IPS-NIHi11 (cell line): ENCODE measurements at regions not wholly inside any gene's neighbourhood (a gene's known extent, or its start where the extent isn't known, plus 50 kb on each side); places are given as distances from the start of the nearest gene placed in this dataset.
"Not testable (repeated sequence)": the region's sequence is repeated elsewhere in the genome, so short reads cannot be mapped to it uniquely, and the experiment has no call there.

Experiments used
- DNase-seq: peaks from one replicate; pipeline ENCODE4 v3.0.0; 2012; ENCODE audit warnings: mixed read lengths, low spot score

DNA sequence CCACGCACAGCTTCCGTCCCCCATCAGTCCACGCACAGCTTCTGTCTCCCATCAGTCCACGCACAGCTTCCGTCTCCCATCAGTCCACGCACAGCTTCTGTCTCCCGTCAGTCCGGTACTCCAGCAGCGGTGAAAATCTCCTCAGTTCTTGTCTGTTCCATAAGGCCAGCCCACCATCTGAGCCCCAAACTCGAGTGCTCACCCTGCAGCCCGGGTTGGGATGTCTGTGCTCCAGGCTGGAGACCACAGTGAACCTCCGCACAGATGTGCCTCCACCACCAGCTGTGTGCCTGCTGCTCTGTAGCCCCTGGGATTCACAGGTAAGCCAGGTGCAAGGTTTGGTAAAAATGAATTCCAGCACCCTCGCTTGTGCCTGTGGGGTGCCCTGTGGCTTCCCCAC, 258.6 kb downstream of the NPHP4 start:
- DNase-seq: no peak

DNA sequence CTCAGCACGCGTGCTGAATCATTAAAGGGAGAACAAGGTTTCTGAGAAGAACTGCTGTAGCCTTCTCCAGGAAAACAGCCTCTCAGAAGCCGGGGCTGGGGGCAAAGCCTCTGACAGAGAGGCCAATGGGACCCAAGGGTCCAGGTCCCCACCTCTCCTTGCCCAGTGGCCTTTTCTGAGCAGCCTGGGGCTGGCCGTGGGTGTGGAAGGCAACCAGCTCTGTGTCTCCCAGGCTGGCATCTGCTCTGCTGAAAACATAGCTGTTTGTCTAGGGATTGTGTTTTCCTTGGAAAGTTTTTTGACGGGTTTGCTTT, 261.2 kb downstream of the NPHP4 start:
- DNase-seq: no peak

DNA sequence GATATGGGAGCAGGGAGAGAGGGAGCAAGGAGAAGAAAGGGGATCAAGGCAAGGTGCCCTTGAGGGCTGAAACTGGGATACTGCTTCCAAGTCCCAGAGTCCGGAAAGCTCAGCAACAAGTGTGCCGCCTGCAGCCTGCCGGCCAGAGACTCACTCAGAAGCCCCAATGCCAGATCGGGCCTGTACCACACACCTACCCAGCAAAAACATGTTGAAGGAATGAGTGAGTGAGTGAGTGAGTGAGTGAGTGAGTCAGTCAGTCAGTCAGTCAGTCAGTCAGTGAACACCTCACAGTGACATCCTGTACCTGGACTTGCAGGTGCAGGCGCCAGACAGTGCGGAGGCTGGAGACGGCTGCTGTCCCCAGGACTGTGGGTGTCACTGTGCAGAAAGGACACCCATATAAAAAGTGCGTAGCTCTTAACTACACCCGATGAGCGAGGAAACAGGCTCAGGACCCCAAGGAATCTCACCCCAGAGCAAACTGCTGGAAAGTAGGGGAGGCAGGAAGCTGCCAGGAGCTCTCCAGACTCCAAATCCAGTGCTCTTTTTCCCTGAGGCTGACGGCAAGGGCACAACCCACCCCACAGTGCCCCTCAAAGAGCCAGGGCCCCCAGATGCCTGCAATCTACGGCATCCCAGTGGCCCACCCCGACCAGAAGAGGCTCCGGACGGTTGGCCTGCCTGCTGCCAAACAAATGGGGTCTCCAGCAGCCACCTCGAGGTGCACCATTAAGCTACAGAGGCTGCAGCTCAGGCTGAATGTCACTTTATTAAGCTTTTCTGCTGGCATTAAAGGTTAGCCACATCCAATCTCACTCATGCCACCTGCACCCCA, 261.7 kb downstream of the NPHP4 start:
- DNase-seq: no peak

DNA sequence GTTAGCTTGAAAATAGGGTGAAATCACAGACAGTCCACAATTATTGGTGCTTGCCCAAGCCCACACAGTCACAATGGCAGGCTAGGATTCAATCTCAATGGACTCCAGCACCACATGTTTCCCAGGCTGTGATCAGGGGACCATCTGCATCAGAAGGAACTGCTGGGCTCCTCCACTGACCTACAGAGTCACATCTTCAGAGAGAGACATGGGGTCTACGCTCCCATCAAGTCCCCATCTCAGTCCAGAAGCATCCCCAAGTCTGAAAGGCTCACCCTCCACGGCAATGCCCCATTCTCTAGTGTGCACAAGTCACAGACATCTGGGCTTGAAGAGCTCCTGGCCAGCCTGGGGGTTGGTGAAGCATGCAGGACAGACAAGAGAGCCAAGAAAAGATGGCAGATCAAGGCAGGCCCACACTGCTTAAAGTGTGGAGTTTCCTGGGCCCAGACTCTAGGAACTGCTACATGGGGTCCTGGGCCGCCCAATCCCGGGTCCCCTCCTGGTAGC, 262.5 kb downstream of the NPHP4 start:
- no peak for DNase-seq

DNA sequence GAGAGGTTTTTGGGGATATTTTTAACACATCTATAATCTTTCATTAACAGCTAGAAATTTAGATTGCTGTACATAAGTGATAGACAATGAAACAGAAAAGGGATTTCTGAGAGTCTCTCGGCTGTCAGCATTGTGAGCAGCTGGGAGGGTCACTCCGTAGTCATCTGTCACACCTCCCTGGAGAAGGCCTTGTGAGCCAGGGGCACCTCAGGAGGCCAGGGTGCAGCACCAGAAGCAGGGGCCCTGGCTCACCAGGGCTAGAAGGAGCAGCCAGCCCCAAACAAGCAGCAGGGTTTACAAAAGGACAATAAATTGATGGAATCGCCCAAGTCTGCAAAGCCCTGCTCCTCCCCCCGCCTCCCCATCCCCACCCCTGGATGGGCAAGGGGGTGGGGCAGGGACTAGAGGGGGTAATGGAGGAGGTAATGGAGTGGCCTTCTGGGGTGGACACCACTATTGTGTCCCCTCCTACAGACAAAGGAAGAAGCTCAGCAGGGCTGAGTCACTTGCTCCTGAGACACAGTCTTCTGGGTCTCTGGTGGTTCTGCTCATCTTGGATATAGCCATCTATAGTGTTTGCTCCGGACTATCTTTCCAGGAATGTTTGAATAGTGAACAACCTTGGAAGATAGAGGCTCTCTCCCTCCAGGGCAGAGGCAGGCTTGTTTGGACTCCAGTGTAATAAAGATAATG, 263.4 kb downstream of the NPHP4 start:
- no peak for DNase-seq

DNA sequence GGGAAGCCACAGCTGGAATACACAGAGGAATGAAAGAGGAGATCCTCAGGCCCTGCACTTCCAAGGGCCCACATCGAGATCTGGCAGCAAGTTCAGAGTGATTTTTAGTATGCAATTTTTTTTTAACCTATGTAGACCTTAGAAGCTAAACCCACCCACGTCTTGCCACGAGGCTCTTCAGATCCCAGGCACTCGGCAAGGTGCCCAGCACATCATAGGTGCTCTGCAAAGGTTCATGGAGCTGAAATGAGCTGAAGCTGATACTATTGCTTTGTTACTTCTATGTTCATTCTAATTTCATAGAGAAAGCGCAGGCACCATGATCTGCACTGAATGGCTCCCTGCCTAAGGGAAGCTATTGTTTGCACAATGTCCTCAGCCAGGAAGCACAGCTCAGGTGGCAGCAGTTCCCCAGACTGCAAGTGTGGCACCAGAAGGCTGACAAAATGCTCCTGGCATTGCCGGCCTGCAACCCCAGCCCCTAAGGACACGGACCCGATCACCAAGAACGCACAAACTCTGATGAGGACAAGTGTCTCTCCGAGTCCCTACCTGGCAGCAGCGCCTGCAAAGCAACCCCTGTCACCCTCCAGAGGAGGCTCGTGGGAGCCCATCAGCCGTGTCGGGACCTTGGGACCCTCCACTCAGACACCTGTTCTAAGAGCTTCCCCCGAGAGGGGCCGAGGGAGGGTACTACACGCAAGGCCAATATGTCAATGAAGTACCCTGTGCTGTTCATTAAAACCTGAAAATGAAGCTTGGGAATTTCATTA, 264.2 kb downstream of the NPHP4 start:
- no peak for DNase-seq

DNA sequence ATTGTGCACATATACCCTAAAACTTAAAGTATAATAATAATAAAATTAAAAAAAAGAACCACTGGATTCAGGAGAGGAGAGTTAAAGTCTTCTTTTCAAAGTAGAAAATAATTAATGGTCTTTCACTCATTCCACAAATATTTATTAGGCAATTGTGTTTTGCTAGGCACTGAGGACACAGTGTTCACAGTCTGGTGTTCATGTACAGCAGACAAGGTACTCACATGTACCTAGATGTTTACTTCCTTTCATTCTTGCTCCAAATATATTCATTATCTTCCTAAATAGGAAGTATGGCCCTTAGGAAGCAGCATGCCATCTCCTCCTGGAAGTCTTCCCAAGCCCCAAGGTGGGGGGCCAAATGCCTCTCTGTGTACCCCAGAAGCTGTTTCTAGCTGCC, 265.0 kb downstream of the NPHP4 start:
- DNase-seq: no peak

DNA sequence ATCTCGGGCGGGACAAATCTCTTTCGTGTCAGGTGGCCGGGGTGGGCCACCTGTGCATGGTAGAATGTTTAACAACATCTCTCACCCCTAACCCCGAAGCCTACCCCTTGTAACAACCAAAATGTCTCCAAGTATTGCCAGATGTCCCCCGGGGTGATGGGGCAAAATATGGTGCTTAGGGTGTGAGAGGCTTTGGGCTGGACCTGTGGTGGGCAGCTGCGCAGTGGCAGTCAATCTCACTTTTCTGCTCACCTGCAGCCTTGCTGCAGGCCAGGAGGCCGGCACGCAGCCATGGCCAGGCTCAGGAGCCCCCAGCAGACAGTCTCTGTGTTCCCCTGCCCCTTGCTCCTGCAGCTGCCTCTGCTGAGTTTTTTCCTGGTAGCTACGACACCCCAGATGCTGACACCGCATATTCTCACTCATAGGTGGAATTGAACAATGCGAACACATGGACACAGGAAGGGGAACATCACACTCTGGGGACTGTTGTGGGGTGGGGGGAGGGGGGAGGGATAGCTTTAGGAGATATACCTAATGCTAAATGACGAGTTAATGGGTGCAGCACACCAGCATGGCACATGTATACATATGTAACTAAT, 265.5 kb downstream of the NPHP4 start:
- not testable (repeated sequence) for DNase-seq

DNA sequence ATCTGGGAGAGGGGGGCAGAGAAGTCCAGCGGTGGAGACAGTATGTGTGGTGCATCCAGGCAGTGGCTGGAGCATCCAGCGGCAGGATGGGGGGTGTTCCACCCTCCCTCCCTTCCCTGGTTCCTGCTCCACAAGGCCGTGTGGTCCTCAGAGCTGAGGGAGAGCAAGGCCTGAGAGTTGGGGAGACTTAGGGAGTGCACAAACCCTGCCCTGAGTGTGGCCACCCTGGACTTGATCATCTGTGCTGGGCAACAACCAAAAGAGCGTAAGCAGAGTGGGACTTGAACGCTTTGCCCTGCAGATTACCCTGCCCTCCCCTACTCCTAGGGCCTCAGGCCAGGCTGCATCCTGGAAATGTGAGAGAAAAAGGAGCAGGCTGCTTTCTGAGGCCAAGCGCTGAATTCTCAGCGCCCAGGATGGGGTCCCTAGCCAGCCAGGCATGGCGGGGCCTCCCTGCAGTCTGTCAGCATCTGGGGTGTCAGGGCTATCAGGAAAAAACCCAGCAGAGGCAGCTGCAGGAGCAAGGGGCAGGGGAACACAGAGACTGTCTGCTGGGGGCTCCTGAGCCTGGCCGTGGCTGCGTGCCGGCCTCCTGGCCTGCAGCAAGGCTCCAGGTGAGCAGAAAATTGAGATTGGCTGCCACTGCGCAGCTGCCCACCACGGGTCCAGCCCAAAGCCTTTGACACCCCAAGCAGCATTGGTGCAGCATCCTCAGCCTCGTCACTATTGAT, 266.2 kb downstream of the NPHP4 start:
- no peak for DNase-seq

DNA sequence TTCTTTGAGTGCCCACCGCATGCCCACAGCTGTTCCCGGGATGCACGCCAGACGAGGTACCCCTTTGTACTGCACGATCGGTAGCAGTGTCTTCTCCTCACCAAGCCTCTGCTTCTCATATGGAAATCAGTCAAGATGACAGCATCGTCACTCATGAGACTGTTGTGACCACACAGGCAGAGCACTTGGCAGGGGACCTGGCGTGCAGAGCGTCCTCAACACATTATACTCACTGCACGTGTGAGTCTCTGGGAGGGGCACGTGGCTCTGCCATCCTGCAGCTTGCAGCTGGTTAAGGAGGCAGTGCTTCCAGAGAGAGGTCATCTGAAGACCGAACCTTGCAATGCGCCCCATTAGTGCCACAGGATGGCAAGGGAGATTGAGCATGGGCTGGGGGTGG, 266.8 kb downstream of the NPHP4 start:
- no peak for DNase-seq

DNA sequence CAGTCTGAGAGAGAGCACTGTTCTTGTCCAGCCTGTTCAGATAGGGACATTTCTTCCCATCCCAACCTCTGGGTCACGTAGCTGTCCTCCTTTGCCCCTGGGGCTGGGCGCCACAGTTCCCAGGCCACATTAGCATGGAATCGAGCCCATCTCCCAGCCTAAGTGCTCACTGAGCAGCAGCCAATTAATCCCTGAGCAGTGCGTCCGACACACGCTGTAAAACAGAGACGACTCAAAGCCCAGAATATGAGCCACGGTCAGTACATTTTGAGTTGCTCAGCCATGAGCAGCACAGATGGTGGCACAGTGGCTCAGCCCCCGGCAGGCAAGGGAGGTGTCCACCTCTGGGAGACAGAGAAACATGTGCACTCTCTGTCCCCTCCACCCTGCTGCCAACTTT, 267.4 kb downstream of the NPHP4 start:
- DNase-seq: no peak

DNA sequence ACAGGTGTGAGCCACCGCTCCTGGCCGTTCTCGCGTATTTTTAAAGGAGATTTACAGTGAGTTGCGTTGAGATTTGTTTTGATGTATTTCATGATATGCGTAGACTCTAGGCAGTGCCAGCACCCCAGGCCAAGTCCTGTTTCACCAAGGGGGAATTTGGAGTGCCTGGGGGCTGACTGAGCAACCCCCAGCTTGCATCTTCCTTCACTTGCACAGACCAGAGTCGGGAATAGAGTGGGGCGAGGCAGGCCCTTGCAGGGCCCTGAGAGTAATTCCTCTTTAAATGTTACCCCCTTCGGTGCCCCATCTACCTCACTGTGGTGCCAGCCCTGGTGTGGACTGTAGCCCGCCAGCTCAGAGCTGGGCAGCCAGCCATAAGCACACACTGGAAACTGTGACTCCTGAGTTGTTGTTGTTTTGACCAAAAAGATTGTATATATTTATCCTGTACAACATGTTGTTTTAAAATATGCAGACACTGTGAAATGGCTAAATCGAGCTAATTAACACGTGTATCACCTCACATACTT, 269.5 kb downstream of the NPHP4 start:
- DNase-seq: no peak

DNA sequence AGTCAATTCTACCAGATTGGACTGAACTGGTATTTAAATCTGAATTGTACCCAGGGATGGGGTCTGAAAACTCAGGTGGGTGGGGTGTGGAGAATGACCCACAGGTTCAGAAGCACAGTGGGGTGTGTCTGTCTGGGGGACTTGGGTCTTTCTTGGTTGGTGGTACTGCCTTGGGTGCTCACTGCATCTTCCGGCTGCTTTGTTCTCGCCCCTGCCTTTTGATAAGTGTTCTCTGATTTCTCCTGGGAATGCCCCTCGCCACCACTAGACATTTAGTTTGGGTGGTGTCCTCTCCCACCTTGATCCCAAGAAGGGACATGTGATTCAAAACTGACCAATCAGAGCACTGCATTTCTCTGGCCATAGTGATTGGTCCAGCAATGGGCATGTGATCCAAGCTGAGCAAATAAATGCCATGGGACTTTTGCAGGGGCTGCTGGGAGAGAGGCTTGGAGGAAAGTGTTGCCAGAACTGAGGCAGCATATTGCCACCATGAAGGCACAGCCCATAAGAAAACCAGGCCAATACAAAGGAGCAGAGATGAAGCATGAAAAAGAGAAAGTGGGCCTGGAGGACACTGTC, 270.5 kb downstream of the NPHP4 start:
- DNase-seq: no peak

DNA sequence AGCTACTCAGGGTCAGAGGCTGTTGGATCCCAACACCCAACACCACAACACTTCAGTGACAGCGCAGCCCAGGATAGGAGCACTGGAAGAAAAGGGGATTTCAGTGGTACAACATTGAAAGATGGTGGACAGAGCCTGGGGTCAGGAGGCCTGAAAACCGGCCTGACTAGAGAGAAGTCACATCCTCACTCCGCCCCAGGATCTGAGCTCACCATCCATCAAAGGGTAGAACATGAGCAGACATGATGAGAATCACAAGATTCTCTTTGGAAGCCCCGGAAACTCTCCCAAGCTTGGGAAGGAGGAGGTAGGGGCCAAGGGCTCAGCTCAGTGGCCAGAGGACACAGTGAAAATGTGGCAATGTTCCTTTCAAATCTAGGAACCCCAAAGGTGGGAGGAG, 271.3 kb downstream of the NPHP4 start:
- no peak for DNase-seq

DNA sequence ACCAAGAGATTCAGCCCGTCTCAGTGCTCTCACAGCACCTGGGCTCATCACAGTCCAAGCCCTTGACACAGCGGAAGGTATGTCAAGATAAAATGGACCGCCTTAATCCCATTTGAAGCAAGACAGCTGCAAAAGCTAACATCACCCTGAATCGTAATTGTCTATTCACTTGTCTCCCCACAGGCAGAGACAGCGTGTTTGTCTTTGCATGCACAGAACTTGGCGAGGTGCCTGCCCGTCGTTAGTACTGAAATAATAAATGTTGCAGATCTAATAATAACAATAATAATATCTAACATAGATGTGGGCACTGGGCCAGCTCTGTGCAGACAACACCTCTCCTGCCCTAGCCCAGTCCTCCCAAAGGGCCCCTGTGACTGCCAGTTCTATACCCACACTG, 271.7 kb downstream of the NPHP4 start:
- DNase-seq: no peak

DNA sequence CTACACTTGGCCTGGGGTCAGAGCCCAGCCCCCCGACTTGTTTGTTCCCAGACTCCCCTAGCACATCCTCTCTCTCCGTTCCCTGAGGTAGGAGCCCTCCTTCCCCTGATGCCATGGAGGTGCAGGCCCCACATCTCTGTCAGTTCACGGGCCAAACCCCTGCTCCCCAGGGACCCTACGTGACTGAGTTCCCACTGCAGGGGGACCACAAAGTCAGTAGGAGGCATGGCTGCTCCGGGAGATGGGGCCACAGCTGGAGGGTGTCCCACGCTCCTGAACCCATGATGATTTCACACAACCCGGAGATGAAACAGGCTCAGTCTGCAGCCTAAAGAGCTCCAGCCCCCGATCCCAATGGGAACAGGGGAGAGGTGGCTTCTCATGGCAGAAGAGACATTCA, 272.2 kb downstream of the NPHP4 start:
- DNase-seq: no peak

DNA sequence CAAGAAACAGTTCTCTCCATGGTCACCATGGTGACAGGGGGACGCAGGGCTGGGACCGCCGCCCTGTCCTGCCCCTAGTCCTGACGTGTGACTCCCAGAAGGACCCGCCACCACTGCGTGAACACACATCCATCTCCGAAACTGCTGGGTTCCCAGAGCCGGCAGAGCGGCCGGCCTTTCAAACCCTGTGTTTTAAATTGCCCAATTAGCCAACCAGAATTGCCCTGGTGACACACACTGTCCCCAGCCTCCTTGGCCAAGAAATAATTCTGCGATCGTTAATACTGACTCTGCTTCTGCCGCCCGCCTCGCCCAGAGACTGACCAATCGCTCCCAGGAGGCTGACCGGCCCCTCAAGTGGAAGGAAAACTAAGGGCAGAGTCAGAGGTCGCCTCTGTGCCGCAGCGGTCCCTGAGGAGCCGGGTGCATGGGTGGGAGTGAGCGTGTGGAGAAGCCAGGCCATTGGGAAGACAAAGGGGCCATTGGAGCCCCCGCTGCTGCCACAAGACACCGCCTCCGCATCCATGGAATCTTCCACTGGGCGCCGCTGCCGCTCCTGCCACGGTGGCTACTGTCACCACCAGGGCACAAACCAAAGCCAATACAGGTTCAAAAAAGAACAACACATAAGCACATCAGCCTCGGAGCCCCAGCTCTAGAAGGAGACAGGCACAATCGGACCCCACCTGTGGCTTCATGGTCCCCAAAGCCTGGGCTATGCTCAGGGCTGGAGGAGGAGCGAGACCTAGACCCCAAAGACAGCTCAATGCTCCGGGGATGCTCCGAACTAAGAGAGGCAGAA, 273.2 kb downstream of the NPHP4 start:
- DNase-seq: no peak

DNA sequence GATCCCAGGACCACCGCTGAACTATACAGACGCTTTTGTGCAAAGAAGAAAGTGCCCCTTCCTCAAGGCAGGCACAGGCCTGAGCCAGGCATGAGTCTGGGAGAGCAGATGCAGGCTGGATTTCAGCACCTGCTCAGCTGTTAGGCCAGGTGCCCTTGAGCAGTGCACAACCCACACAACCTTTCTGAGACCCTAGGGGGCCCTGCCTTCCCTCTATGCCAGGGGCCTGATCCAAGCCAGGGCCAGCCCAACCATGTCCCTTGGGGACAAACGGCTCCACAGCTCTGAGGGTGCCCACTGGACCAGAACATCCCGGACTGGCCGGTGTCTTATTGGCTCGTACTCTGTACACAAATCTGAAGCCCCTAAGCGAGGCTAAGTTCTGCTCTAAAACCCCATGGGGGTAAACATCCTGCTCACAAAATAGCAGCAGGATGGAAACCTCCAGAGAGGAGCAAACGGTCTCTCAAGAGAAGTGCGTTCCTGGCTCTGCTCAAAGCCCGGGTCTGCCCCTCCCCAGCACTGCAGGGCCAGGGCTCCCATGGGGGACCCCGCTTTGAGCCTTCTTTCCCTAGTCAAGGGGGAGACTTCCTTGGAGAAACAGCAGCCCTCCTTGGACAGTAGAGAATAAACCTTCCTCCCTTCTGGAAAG, 275.1 kb downstream of the NPHP4 start:
- no peak for DNase-seq

DNA sequence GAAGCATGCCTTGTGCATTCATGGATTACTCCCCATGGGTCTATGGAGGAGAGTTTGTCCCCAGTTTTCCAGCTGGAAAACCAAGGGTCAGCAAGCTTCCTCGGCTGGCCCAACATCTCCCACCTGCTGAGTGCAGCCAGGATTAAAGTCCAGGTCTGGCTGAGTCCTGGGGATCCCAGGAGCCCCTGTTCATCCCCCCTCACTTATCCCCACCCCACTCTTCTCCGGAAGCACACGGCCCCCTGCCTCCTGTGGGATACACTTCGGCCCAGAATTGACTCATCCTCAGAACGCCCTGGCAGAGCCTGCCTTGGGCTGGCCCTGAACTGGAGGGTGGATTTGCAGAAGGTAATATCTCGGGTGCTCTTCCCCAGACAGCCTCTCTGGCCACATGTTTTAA, 276.1 kb downstream of the NPHP4 start:
- no peak for DNase-seq
